AG09309 (cell line): ENCODE measurements at regions not wholly inside any gene's neighbourhood (a gene's known extent, or its start where the extent isn't known, plus 50 kb on each side); places are given as distances from the start of the nearest gene placed in this dataset.
A peak's percentile ranks its signal among the peaks of the same experiment; 100 is the strongest.

Source experiments
- DNase-seq: peaks from one replicate; pipeline ENCODE4 v3.0.0-alpha.2; 2010; ENCODE audit warnings: low read depth
- H3K4me3 ChIP-seq: 2 replicates; pipeline ENCODE4 v1.5.1; 2011; ENCODE audit warnings: mild to moderate bottlenecking, low read depth, low read length, moderate library complexity; ENCODE audit not compliant: control insufficient read depth
- CTCF ChIP-seq: IDR thresholded peaks from 2 replicates; pipeline ENCODE4 v1.5.1; 2011; ENCODE audit warnings: mild to moderate bottlenecking, low read depth, low read length, inconsistent platforms; ENCODE audit not compliant: insufficient read depth, control insufficient read depth; ENCODE audit errors: missing control alignments

GRCh38 chr16:54503011-54503855 is 216.6 kb upstream of the IRX3 start:
- no peak overlapping the region for H3K4me3 ChIP-seq
- DNase-seq: no peak
- no peak for TF ChIP-seq CTCF

GRCh38 chr16:54501797-54502196 is 215.2 kb upstream of the IRX3 start:
- no peak for DNase-seq
- no peak overlapping the region for H3K4me3 ChIP-seq
- no peak for TF ChIP-seq CTCF

- no peak for DNase-seq
- no peak for TF ChIP-seq CTCF
- no peak overlapping the region for H3K4me3 ChIP-seq
Measured at GRCh38 chr16:54493594-54493993, 207.0 kb upstream of the IRX3 start.

GRCh38 chr16:54493061-54493460 is 206.5 kb upstream of the IRX3 start:
- DNase-seq: peak; percentile 20
- TF ChIP-seq CTCF: no peak

GRCh38 chr16:54490112-54490488 is 203.5 kb upstream of the IRX3 start:
- no peak for TF ChIP-seq CTCF
- H3K4me3 ChIP-seq: no peak overlapping the region
- DNase-seq: no peak

More at GRCh38 chr16:54493061-54493460, 206.5 kb upstream of the IRX3 start:
- no peak overlapping the region for H3K4me3 ChIP-seq

GRCh38 chr16:54489225-54490111 is 202.9 kb upstream of the IRX3 start:
- DNase-seq: no peak
- no peak for TF ChIP-seq CTCF
- no peak overlapping the region for H3K4me3 ChIP-seq
